ENCODE measurements at regions not wholly inside any gene's neighbourhood (a gene's known extent, or its start where the extent isn't known, plus 50 kb on each side); places are given as distances from the start of the nearest gene placed in this dataset.

- Histone ChIP-seq H3K36me3 (ENCODE audit: control insufficient read depth, low read depth, low read length) (no peaks in the 10 kb centered on the region), H3K27ac (ENCODE audit: low read length) (no peak overlapping the region), H3K9me3 (ENCODE audit: control insufficient read depth, low read depth, low read length) (no peaks in the 10 kb centered on the region), H3K4me1 (ENCODE audit: control insufficient read depth, low read depth, low read length) (no peaks in the 10 kb centered on the region), H3K27me3 (ENCODE audit: control insufficient read depth, insufficient read depth, low read length) (no peaks in the 10 kb centered on the region), H3K4me3 (ENCODE audit: low read length) (no peak overlapping the region), H3K9ac (ENCODE audit: low read length) (no peak overlapping the region)
Measured at GRCh38 chr4:11730545-11730944, 301.9 kb upstream of the HS3ST1 start.

- no peak overlapping the region for H3K4me3 ChIP-seq (ENCODE audit: low read length)
- no peaks in the 10 kb centered on the region for H3K27me3 ChIP-seq (ENCODE audit: control insufficient read depth, insufficient read depth, low read length)
- H3K27ac ChIP-seq (ENCODE audit: low read length), result no peak overlapping the region
- H3K4me1 ChIP-seq (ENCODE audit: control insufficient read depth, low read depth, low read length), result no peaks in the 10 kb centered on the region
- H3K9ac ChIP-seq (ENCODE audit: low read length), result no peak overlapping the region
- H3K9me3 ChIP-seq (ENCODE audit: control insufficient read depth, low read depth, low read length), result no peaks in the 10 kb centered on the region
- no peaks in the 10 kb centered on the region for H3K36me3 ChIP-seq (ENCODE audit: control insufficient read depth, low read depth, low read length)
Measured at GRCh38 chr4:11729548-11729947, 300.9 kb upstream of the HS3ST1 start.

GRCh38 chr4:11727903-11728564, 299.3 kb upstream of the HS3ST1 start:
- H3K36me3 ChIP-seq (ENCODE audit: control insufficient read depth, low read depth, low read length), result no peaks in the 10 kb centered on the region
- H3K27ac ChIP-seq (ENCODE audit: low read length), result no peak overlapping the region
- H3K27me3 ChIP-seq (ENCODE audit: control insufficient read depth, insufficient read depth, low read length), result no peaks in the 10 kb centered on the region
- H3K9me3 ChIP-seq (ENCODE audit: control insufficient read depth, low read depth, low read length), result no peaks in the 10 kb centered on the region
- H3K9ac ChIP-seq (ENCODE audit: low read length), result no peak overlapping the region
- no peak overlapping the region for H3K4me3 ChIP-seq (ENCODE audit: low read length)
- H3K4me1 ChIP-seq (ENCODE audit: control insufficient read depth, low read depth, low read length), result no peaks in the 10 kb centered on the region

GRCh38 chr4:11724731-11725130, 296.0 kb upstream of the HS3ST1 start:
- Histone ChIP-seq H3K4me1 (ENCODE audit: control insufficient read depth, low read depth, low read length) (no peaks in the 10 kb centered on the region), H3K9ac (ENCODE audit: low read length) (no peak overlapping the region), H3K27ac (ENCODE audit: low read length) (no peak overlapping the region), H3K27me3 (ENCODE audit: control insufficient read depth, insufficient read depth, low read length) (no peaks in the 10 kb centered on the region), H3K9me3 (ENCODE audit: control insufficient read depth, low read depth, low read length) (no peaks in the 10 kb centered on the region), H3K4me3 (ENCODE audit: low read length) (no peak overlapping the region), H3K36me3 (ENCODE audit: control insufficient read depth, low read depth, low read length) (no peaks in the 10 kb centered on the region)

GRCh38 chr4:11722223-11722622, 293.5 kb upstream of the HS3ST1 start:
- Histone ChIP-seq H3K4me1 (ENCODE audit: control insufficient read depth, low read depth, low read length) (no peaks in the 10 kb centered on the region), H3K27ac (ENCODE audit: low read length) (no peak overlapping the region), H3K9me3 (ENCODE audit: control insufficient read depth, low read depth, low read length) (no peaks in the 10 kb centered on the region), H3K4me3 (ENCODE audit: low read length) (no peak overlapping the region), H3K27me3 (ENCODE audit: control insufficient read depth, insufficient read depth, low read length) (no peaks in the 10 kb centered on the region), H3K36me3 (ENCODE audit: control insufficient read depth, low read depth, low read length) (no peaks in the 10 kb centered on the region), H3K9ac (ENCODE audit: low read length) (no peak overlapping the region)

- H3K4me3 ChIP-seq (ENCODE audit: low read length), result no peak overlapping the region
- no peaks in the 10 kb centered on the region for H3K9me3 ChIP-seq (ENCODE audit: control insufficient read depth, low read depth, low read length)
- no peak overlapping the region for H3K27ac ChIP-seq (ENCODE audit: low read length)
- no peaks in the 10 kb centered on the region for H3K27me3 ChIP-seq (ENCODE audit: control insufficient read depth, insufficient read depth, low read length)
- no peaks in the 10 kb centered on the region for H3K36me3 ChIP-seq (ENCODE audit: control insufficient read depth, low read depth, low read length)
- H3K4me1 ChIP-seq (ENCODE audit: control insufficient read depth, low read depth, low read length), result no peaks in the 10 kb centered on the region
- H3K9ac ChIP-seq (ENCODE audit: low read length), result no peak overlapping the region
Measured at GRCh38 chr4:11720292-11720691, 291.6 kb upstream of the HS3ST1 start.

- no peaks in the 10 kb centered on the region for H3K36me3 ChIP-seq (ENCODE audit: control insufficient read depth, low read depth, low read length)
- H3K9ac ChIP-seq (ENCODE audit: low read length), result no peak overlapping the region
- peaks cover under 1% of the 10 kb centered on the region for H3K4me1 ChIP-seq (ENCODE audit: control insufficient read depth, low read depth, low read length)
- no peak overlapping the region for H3K27ac ChIP-seq (ENCODE audit: low read length)
- no peak overlapping the region for H3K4me3 ChIP-seq (ENCODE audit: low read length)
- H3K27me3 ChIP-seq (ENCODE audit: control insufficient read depth, insufficient read depth, low read length), result no peaks in the 10 kb centered on the region
- H3K9me3 ChIP-seq (ENCODE audit: control insufficient read depth, low read depth, low read length), result no peaks in the 10 kb centered on the region
Measured at GRCh38 chr4:11719879-11720278, 291.2 kb upstream of the HS3ST1 start.

- Histone ChIP-seq H3K27ac (ENCODE audit: low read length) (no peak overlapping the region), H3K4me1 (ENCODE audit: control insufficient read depth, low read depth, low read length) (peaks cover 6% of the 10 kb centered on the region), H3K36me3 (ENCODE audit: control insufficient read depth, low read depth, low read length) (no peaks in the 10 kb centered on the region), H3K4me3 (ENCODE audit: low read length) (no peak overlapping the region), H3K9me3 (ENCODE audit: control insufficient read depth, low read depth, low read length) (no peaks in the 10 kb centered on the region), H3K9ac (ENCODE audit: low read length) (no peak overlapping the region), H3K27me3 (ENCODE audit: control insufficient read depth, insufficient read depth, low read length) (no peaks in the 10 kb centered on the region)
Measured at GRCh38 chr4:11715753-11716521, 287.2 kb upstream of the HS3ST1 start.

GRCh38 chr4:11710453-11711093, 281.9 kb upstream of the HS3ST1 start:
- Histone ChIP-seq H3K4me3 (ENCODE audit: low read length) (no peak overlapping the region), H3K36me3 (ENCODE audit: control insufficient read depth, low read depth, low read length) (no peaks in the 10 kb centered on the region), H3K4me1 (ENCODE audit: control insufficient read depth, low read depth, low read length) (peaks cover 12% of the 10 kb centered on the region), H3K9me3 (ENCODE audit: control insufficient read depth, low read depth, low read length) (no peaks in the 10 kb centered on the region), H3K9ac (ENCODE audit: low read length) (no peak overlapping the region), H3K27ac (ENCODE audit: low read length) (no peak overlapping the region), H3K27me3 (ENCODE audit: control insufficient read depth, insufficient read depth, low read length) (no peaks in the 10 kb centered on the region)

GRCh38 chr4:11704186-11704830, 275.6 kb upstream of the HS3ST1 start:
- Histone ChIP-seq H3K4me1 (ENCODE audit: control insufficient read depth, low read depth, low read length) (no peaks in the 10 kb centered on the region), H3K9ac (ENCODE audit: low read length) (no peak overlapping the region), H3K36me3 (ENCODE audit: control insufficient read depth, low read depth, low read length) (no peaks in the 10 kb centered on the region), H3K4me3 (ENCODE audit: low read length) (no peak overlapping the region), H3K9me3 (ENCODE audit: control insufficient read depth, low read depth, low read length) (no peaks in the 10 kb centered on the region), H3K27me3 (ENCODE audit: control insufficient read depth, insufficient read depth, low read length) (no peaks in the 10 kb centered on the region), H3K27ac (ENCODE audit: low read length) (no peak overlapping the region)

GRCh38 chr4:11702886-11703557, 274.3 kb upstream of the HS3ST1 start:
- Histone ChIP-seq H3K27ac (ENCODE audit: low read length) (no peak overlapping the region), H3K4me3 (ENCODE audit: low read length) (no peak overlapping the region), H3K27me3 (ENCODE audit: control insufficient read depth, insufficient read depth, low read length) (no peaks in the 10 kb centered on the region), H3K36me3 (ENCODE audit: control insufficient read depth, low read depth, low read length) (no peaks in the 10 kb centered on the region), H3K9me3 (ENCODE audit: control insufficient read depth, low read depth, low read length) (no peaks in the 10 kb centered on the region), H3K4me1 (ENCODE audit: control insufficient read depth, low read depth, low read length) (no peaks in the 10 kb centered on the region), H3K9ac (ENCODE audit: low read length) (no peak overlapping the region)

Data from iPS-18a (cell line).